ENCODE measurements at regions not wholly inside any gene's neighbourhood (a gene's known extent, or its start where the extent isn't known, plus 50 kb on each side); places are given as distances from the start of the nearest gene placed in this dataset.

GRCh38 chr2:65799141-65799854 is 366.9 kb upstream of the SPRED2 start:
- H3K4me3 ChIP-seq (ENCODE audit: low read depth, low read length): no peak overlapping the region
- DNase-seq (ENCODE audit: low read depth): no peak
- TF ChIP-seq, protein P1, sequence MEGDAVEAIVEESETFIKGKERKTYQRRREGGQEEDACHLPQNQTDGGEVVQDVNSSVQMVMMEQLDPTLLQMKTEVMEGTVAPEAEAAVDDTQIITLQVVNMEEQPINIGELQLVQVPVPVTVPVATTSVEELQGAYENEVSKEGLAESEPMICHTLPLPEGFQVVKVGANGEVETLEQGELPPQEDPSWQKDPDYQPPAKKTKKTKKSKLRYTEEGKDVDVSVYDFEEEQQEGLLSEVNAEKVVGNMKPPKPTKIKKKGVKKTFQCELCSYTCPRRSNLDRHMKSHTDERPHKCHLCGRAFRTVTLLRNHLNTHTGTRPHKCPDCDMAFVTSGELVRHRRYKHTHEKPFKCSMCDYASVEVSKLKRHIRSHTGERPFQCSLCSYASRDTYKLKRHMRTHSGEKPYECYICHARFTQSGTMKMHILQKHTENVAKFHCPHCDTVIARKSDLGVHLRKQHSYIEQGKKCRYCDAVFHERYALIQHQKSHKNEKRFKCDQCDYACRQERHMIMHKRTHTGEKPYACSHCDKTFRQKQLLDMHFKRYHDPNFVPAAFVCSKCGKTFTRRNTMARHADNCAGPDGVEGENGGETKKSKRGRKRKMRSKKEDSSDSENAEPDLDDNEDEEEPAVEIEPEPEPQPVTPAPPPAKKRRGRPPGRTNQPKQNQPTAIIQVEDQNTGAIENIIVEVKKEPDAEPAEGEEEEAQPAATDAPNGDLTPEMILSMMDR (IDR thresholded peaks at IDR 0.05; ENCODE audit: control insufficient read depth, extremely low read depth, insufficient read depth): no peak

DNA sequence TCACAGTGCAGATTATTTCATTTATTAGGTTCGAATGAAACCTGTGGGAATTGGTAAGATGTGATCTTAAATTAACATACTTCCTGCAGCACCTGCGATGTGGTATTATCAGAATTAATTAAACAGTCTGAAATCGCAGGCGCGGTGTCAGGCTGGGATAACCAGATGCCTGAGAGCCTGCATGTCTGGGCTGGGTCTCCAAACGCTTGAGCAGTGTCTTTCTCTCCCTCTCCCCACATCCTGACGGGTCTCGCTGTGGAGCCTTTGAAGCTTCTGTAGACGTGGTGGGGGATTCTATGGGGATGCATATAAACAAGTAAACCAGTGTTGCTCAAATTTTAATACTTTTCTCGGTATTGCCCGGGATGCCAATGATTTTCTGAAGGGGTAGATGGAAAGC is 366.2 kb upstream of the SPRED2 start:
- TF ChIP-seq, protein P1 (IDR thresholded peaks at IDR 0.05; ENCODE audit: control insufficient read depth, extremely low read depth, insufficient read depth): no peak
- no peak overlapping the region for H3K4me3 ChIP-seq (ENCODE audit: low read depth, low read length)
- DNase-seq (ENCODE audit: low read depth): no peak

DNA sequence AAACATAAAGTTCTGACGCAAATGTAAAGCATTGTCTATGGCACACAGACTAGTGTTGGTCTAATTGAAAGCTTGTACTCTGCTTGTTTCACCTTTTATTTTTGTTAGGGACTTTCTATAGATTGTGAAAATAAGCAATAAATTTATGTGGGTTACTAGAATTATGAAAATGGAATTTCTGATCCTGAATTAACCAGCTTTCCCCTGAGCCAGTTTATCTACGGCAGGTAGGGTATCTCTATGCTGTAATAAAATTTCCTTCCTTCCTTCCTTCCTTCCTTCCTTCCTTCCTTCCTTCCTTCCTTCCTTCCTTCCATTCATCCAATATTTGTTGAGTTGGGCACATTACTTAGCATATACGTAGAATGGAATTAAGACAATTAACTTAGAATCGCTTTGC is 362.6 kb upstream of the SPRED2 start:
- TF ChIP-seq, protein P1 (IDR thresholded peaks at IDR 0.05; ENCODE audit: control insufficient read depth, extremely low read depth, insufficient read depth): no peak
- no peak for DNase-seq (ENCODE audit: low read depth)

GRCh38 chr2:65791404-65791975 is 359.1 kb upstream of the SPRED2 start:
- TF ChIP-seq, protein P1 (IDR thresholded peaks at IDR 0.05; ENCODE audit: control insufficient read depth, extremely low read depth, insufficient read depth): no peak
- no peak overlapping the region for H3K4me3 ChIP-seq (ENCODE audit: low read depth, low read length)
- no peak for DNase-seq (ENCODE audit: low read depth)

More for the DNA sequence above, 362.6 kb upstream of the SPRED2 start:
- no peak overlapping the region for H3K4me3 ChIP-seq (ENCODE audit: low read depth, low read length)

DNA sequence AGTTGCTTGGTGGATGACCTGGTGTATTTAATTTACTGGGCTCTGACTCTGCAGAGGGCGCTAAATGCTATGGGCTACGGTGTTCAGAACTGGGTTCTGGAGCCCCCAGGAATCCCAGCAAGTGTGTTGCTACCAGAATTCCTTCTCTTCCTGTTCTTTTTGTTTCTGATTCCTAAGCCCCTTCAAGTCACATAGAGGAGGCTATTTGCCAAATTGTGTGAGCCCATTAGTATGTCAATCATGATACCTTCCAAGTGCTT is 358.2 kb upstream of the SPRED2 start:
- DNase-seq (ENCODE audit: low read depth): no peak
- H3K4me3 ChIP-seq (ENCODE audit: low read depth, low read length): no peak overlapping the region
- TF ChIP-seq, protein P1 (IDR thresholded peaks at IDR 0.05; ENCODE audit: control insufficient read depth, extremely low read depth, insufficient read depth): no peak

GRCh38 chr2:65789923-65790675 is 357.7 kb upstream of the SPRED2 start:
- DNase-seq (ENCODE audit: low read depth): no peak
- no peak overlapping the region for H3K4me3 ChIP-seq (ENCODE audit: low read depth, low read length)
- TF ChIP-seq, protein P1 (IDR thresholded peaks at IDR 0.05; ENCODE audit: control insufficient read depth, extremely low read depth, insufficient read depth): no peak

Measured in LNCaP clone FGC (cell line).